Thoracic aorta (tissue), 2 donors: ENCODE measurements at regions not wholly inside any gene's neighbourhood (a gene's known extent, or its start where the extent isn't known, plus 50 kb on each side); places are given as distances from the start of the nearest gene placed in this dataset.
"Not testable (repeated sequence)": the region's sequence is repeated elsewhere in the genome, so short reads cannot be mapped to it uniquely, and the experiment has no call there.

Experiments
- ATAC-seq: fragments of 150-250 bp; one replicate; pipeline ENCODE4 v1.8.0; 2017; ENCODE audit warnings: low read depth; ENCODE audit not compliant: insufficient number of reproducible peaks, low FRiP score
- DNase-seq: peaks from one replicate; pipeline ENCODE4 v3.0.0-alpha.2; 2020; ENCODE audit warnings: low spot score
- H3K27ac ChIP-seq, 2 donors: fragments of 200-600 bp; sonication (generic); 1 replicate in 1 of 2; 2 replicates in 1 of 2; pipeline ENCODE4 v1.5.1; 2016; ENCODE audit warnings: mild to moderate bottlenecking in 2 of 2, moderate library complexity in 2 of 2
- H3K27me3 ChIP-seq: fragments of 200-600 bp; sonication (generic); replicated peaks from 2 replicates; pipeline ENCODE4 v1.6.0; 2016; ENCODE audit warnings: mild to moderate bottlenecking; ENCODE audit not compliant: insufficient read depth
- H3K36me3 ChIP-seq: fragments of 200-600 bp; sonication (generic); one replicate; pipeline ENCODE4 v1.5.1; 2016
- H3K4me1 ChIP-seq, 2 donors: fragments of 200-600 bp; sonication (generic); 1 replicate in 1 of 2; 2 replicates in 1 of 2; pipeline versions ENCODE4 v1.5.1 to v1.6.0; 2016; ENCODE audit warnings: low read depth in 2 of 2, mild to moderate bottlenecking in 1 of 2; ENCODE audit not compliant: control insufficient read depth in 1 of 2
- H3K4me3 ChIP-seq: fragments of 200-600 bp; sonication (generic); 2 replicates; pipeline ENCODE4 v1.5.1; 2016; ENCODE audit warnings: mild to moderate bottlenecking
- H3K9me3 ChIP-seq: fragments of 200-600 bp; sonication (generic); 2 replicates; pipeline ENCODE4 v1.5.1; 2016
- TF ChIP-seq, protein P1 (sequence below): fragments of 200-600 bp; sonication (generic); IDR thresholded peaks from one replicate; pipeline ENCODE4 v1.5.1; 2019; ENCODE audit warnings: antibody characterized with exemption

DNA sequence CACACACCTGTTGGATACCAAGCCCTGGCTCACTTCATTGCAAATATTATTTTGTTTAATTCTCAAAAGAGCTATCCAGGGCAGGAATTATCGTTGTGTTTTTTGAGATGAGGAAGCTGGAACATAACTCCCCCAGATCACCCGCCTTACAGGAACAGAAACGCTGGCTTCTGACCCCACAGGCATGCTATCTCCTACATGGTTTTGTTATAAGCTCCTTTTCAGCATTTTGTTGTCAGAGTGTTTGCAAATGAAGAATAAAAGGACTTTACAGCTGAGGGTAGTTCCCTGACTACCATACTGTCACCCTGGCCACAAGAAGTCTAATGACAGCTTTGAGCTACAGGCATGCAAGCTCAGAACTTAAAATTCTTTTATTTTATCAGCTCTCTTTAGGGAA is 62.0 kb upstream of the MRPS9 start:
- H3K27me3 ChIP-seq: no peaks in the 10 kb centered on the region
- no peaks in the 10 kb centered on the region for H3K4me1 ChIP-seq

DNA sequence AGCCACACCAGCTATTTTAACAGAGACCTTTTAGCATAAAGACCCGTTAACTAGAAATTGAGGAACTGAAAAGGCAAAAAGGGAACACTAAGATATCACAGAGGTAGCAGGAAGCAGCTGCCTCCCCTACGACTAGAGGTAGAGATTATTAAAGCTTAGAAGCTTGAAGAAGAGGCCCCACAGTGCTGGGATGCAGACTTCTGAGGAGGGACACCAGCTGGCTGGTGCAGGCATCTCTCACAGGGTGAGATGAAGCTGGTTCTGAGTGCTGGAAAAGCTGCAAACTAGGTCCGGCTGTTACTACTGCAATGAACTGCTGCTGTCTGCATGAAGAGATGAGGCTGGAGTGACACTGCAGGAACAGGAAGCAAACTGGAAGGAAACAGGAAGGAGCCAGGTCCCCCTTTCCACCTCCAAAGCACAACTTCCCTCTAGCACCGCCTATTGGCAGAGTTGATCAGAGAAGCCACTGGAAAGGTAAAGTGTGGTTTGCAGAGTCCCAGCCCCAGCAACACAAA is 61.2 kb upstream of the MRPS9 start:
- DNase-seq: no peak
- Histone ChIP-seq H3K27me3 (no peaks in the 10 kb centered on the region), H3K4me3 (no peak overlapping the region), H3K36me3 (no peaks in the 10 kb centered on the region), H3K9me3 (no peaks in the 10 kb centered on the region), H3K27ac (no peak overlapping the region), H3K4me1 (no peaks in the 10 kb centered on the region)
- no peak for ATAC-seq
- TF ChIP-seq, protein P1, sequence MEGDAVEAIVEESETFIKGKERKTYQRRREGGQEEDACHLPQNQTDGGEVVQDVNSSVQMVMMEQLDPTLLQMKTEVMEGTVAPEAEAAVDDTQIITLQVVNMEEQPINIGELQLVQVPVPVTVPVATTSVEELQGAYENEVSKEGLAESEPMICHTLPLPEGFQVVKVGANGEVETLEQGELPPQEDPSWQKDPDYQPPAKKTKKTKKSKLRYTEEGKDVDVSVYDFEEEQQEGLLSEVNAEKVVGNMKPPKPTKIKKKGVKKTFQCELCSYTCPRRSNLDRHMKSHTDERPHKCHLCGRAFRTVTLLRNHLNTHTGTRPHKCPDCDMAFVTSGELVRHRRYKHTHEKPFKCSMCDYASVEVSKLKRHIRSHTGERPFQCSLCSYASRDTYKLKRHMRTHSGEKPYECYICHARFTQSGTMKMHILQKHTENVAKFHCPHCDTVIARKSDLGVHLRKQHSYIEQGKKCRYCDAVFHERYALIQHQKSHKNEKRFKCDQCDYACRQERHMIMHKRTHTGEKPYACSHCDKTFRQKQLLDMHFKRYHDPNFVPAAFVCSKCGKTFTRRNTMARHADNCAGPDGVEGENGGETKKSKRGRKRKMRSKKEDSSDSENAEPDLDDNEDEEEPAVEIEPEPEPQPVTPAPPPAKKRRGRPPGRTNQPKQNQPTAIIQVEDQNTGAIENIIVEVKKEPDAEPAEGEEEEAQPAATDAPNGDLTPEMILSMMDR: no peak

More for the DNA sequence above, 62.0 kb upstream of the MRPS9 start:
- H3K27ac ChIP-seq: no peak overlapping the region
- H3K4me3 ChIP-seq: no peak overlapping the region
- DNase-seq (no peak), ATAC-seq (no peak)
- TF ChIP-seq, protein P1: no peak
- no peaks in the 10 kb centered on the region for H3K9me3 ChIP-seq
- no peaks in the 10 kb centered on the region for H3K36me3 ChIP-seq

- H3K27me3 ChIP-seq: no peaks in the 10 kb centered on the region
- DNase-seq (no peak), ATAC-seq (no peak)
- no peaks in the 10 kb centered on the region for H3K36me3 ChIP-seq
- H3K4me1 ChIP-seq: no peaks in the 10 kb centered on the region
- H3K9me3 ChIP-seq: no peaks in the 10 kb centered on the region
- H3K27ac ChIP-seq: no peak overlapping the region
- TF ChIP-seq, protein P1: no peak
- H3K4me3 ChIP-seq: no peak overlapping the region
These were observed 59.9 kb upstream of the MRPS9 start for GRCh38 chr2:104977958-104978357.

DNA sequence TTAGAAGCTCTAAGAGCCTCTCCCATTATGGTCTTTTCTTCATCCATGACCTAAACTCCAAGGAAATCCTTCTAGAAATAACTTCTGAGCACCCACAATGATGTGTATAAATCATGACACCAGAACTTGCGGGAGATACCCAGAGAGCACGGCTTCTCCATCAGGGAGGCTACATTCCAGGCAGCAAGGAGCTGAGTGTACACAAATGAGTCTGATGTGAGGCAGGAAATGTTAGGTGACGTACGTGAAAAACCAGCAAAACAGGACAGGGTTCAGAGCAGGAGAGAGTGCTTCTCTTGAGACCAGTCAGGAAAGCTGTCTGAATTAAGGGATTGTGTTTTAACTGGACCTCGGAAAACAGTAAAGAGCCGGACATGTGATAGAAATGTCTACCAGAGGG is 58.1 kb upstream of the MRPS9 start:
- H3K9me3 ChIP-seq, H3K27ac ChIP-seq, H3K27me3 ChIP-seq, H3K4me1 ChIP-seq, H3K36me3 ChIP-seq, DNase-seq, ATAC-seq, H3K4me3 ChIP-seq: not testable (repeated sequence)

- no peak overlapping the region for H3K27ac ChIP-seq
- H3K4me1 ChIP-seq: no peaks in the 10 kb centered on the region
- H3K36me3 ChIP-seq: no peaks in the 10 kb centered on the region
- no peak overlapping the region for H3K4me3 ChIP-seq
- no peak for ATAC-seq
- H3K9me3 ChIP-seq: no peaks in the 10 kb centered on the region
- no peaks in the 10 kb centered on the region for H3K27me3 ChIP-seq
- no peak for DNase-seq
- TF ChIP-seq, protein P1: no peak
These were observed 55.8 kb upstream of the MRPS9 start for GRCh38 chr2:104982111-104982510.
